ENCODE measurements at regions not wholly inside any gene's neighbourhood (a gene's known extent, or its start where the extent isn't known, plus 50 kb on each side); places are given as distances from the start of the nearest gene placed in this dataset.

GRCh38 chr4:13036841-13037240 lies 447.3 kb downstream of the RAB28 start:
- DNase-seq: no peak

GRCh38 chr4:13032936-13033335 lies 451.2 kb downstream of the RAB28 start:
- no peak for DNase-seq

- DNase-seq: no peak
Observed at GRCh38 chr4:13024147-13025105, 459.7 kb downstream of the RAB28 start.

GRCh38 chr4:13007802-13008470 lies 476.2 kb downstream of the RAB28 start:
- DNase-seq: no peak

GRCh38 chr4:12993923-12994322 lies 490.2 kb downstream of the RAB28 start:
- no peak for DNase-seq

- DNase-seq: no peak
Observed at GRCh38 chr4:12987284-12987683, 496.9 kb downstream of the RAB28 start.

GRCh38 chr4:12979797-12980196 lies 504.3 kb downstream of the RAB28 start:
- no peak for DNase-seq

- no peak for DNase-seq
Observed at GRCh38 chr4:12978310-12978709, 505.8 kb downstream of the RAB28 start.

GRCh38 chr4:12975511-12975910 lies 508.6 kb downstream of the RAB28 start:
- no peak for DNase-seq

GRCh38 chr4:12973522-12973921 lies 510.6 kb downstream of the RAB28 start:
- DNase-seq: no peak

GRCh38 chr4:12968345-12968744 lies 515.8 kb downstream of the RAB28 start:
- no peak for DNase-seq

- DNase-seq: no peak
Observed at GRCh38 chr4:12966726-12967125, 517.4 kb downstream of the RAB28 start.

GRCh38 chr4:12965334-12965733 lies 518.8 kb downstream of the RAB28 start:
- no peak for DNase-seq

- DNase-seq: no peak
Observed at GRCh38 chr4:12963912-12964311, 520.2 kb downstream of the RAB28 start.

GRCh38 chr4:12963291-12963690 lies 520.8 kb downstream of the RAB28 start:
- DNase-seq: no peak

GRCh38 chr4:12961713-12962112 lies 522.4 kb downstream of the RAB28 start:
- no peak for DNase-seq

GRCh38 chr4:12958436-12958835 lies 525.7 kb downstream of the RAB28 start:
- no peak for DNase-seq

GRCh38 chr4:12957108-12957507 lies 527.0 kb downstream of the RAB28 start:
- DNase-seq: no peak

- DNase-seq: no peak
Observed at GRCh38 chr4:12956026-12956425, 528.1 kb downstream of the RAB28 start.

GRCh38 chr4:12949719-12950490 lies 534.2 kb downstream of the RAB28 start:
- DNase-seq: no peak

GRCh38 chr4:12943069-12943468 lies 541.1 kb downstream of the RAB28 start:
- no peak for DNase-seq

GRCh38 chr4:12933760-12934221 lies 550.3 kb downstream of the RAB28 start:
- DNase-seq: no peak

Measured in occipital lobe (tissue), 1 donor.